Lung (tissue), 11 donors: ENCODE measurements at regions not wholly inside any gene's neighbourhood (a gene's known extent, or its start where the extent isn't known, plus 50 kb on each side); places are given as distances from the start of the nearest gene placed in this dataset.
"Not testable (repeated sequence)": the region's sequence is repeated elsewhere in the genome, so short reads cannot be mapped to it uniquely, and the experiment has no call there.

ENCODE experiments used
- ATAC-seq: fragments of 200-7000 bp; cut with Tn5 transposase; one replicate; pipeline ENCODE4 v1.9.1; 2020; ENCODE audit warnings: moderate number of reproducible peaks; ENCODE audit not compliant: insufficient read depth, low FRiP score
- DNase-seq, 3 donors: peaks; one replicate each; pipeline ENCODE4 v3.0.0-alpha.2; 2013 to 2017
- H3K27ac ChIP-seq, 2 donors: one replicate each; pipeline ENCODE4 v1.5.1; 2013; ENCODE audit warnings: mild to moderate bottlenecking in 2 of 2, moderate library complexity in 2 of 2, control low read depth in 1 of 2, inconsistent platforms in 1 of 2, low read depth in 1 of 2, low read length in 1 of 2
- H3K27me3 ChIP-seq, 3 donors: one replicate each; pipeline ENCODE4 v1.5.1; 2013; ENCODE audit warnings: low read length in 2 of 3; ENCODE audit not compliant: control insufficient read depth in 3 of 3, insufficient read depth in 3 of 3
- H3K36me3 ChIP-seq, 4 donors: one replicate each; pipeline ENCODE4 v1.5.1; 2013; ENCODE audit warnings: low read length in 4 of 4, mild to moderate bottlenecking in 1 of 4, moderate library complexity in 1 of 4; ENCODE audit not compliant: control insufficient read depth in 4 of 4, insufficient read depth in 4 of 4
- H3K4me1 ChIP-seq, 5 donors: one replicate each; pipeline ENCODE4 v1.5.1; 2013; ENCODE audit warnings: low read length in 5 of 5, mild to moderate bottlenecking in 2 of 5, moderate library complexity in 1 of 5; ENCODE audit not compliant: control insufficient read depth in 5 of 5, insufficient read depth in 5 of 5
- H3K4me3 ChIP-seq: one replicate; pipeline ENCODE4 v1.5.1; 2013; ENCODE audit warnings: mild to moderate bottlenecking, control low read depth, moderate library complexity
- H3K9ac ChIP-seq, 2 donors: one replicate each; pipeline ENCODE4 v1.5.1; 2013; ENCODE audit warnings: low read length in 2 of 2, control low read depth in 1 of 2; ENCODE audit not compliant: insufficient read depth in 1 of 2
- H3K9me3 ChIP-seq, 4 donors: one replicate each; pipeline ENCODE4 v1.5.1; 2013; ENCODE audit warnings: low read length in 3 of 4, mild to moderate bottlenecking in 1 of 4, moderate library complexity in 1 of 4; ENCODE audit not compliant: control insufficient read depth in 4 of 4, insufficient read depth in 3 of 4
- CTCF ChIP-seq: IDR thresholded peaks from 2 replicates; pipeline ENCODE4 v1.5.1; 2012; ENCODE audit warnings: mild to moderate bottlenecking; ENCODE audit errors: control extremely low read depth, extremely low read depth
- WGBS, 2 donors: extraction: QIAGEN DNeasy Blood & Tissue Kit; methylation state at CpG; one replicate each; pipeline ENCODE4 v1.1.7; 2013; 5-methylcytosine and 5-hydroxymethylcytosine counted together
- donor health status: control.
- donor health status: control.
- donor health status: Bipolar disorder and iron deficiency.
- donor health status: healthy.
- donor health status: DM: yes; HTN: yes; CAD: no.

DNA sequence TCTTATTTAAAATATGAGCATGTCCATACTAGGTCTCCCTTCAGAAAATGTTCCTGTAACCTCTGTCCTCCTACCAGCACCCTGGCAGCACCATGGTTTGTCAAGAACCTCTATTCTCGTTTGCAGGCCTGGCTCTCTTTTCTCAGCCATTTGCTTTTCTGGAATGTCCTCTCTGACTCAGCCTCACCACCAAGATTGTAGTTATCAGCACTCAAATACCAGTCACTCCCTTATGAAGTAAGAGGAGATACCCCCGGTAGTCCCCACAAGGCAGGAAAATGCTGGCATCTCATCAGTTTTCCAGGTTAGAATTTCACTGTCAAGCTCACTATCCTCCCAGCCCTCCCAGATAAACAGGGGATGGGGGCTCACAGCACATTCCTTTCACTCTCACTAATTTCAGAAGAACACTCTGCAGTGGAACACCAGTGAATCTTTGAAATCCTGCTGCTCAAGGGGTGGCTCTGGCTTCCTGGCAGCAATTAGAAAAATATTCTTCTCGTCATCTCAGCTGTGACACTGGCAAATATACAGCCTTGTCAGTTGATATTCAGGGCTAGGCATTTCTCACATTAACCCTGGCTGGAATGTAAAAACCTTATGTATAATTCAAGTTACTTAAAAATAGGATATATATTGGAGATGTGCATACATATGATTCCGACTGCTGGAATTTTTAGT, 129.2 kb downstream of the TBX18 start:
- Histone ChIP-seq H3K4me1 (no peaks in the 10 kb centered on the region), H3K9ac (no peak overlapping the region), H3K4me3 (no peak overlapping the region), H3K36me3 (no peaks in the 10 kb centered on the region), H3K27ac (no peak overlapping the region), H3K27me3 (no peaks in the 10 kb centered on the region), H3K9me3 (no peaks in the 10 kb centered on the region)
- no peak for TF ChIP-seq CTCF
- ATAC-seq (no peak), DNase-seq (no peak)
- WGBS, 2 donors = 58 to 71% methylated on average over 4 of the region's 4 CpGs

GRCh38 chr6:84633771-84634170, 130.6 kb downstream of the TBX18 start:
- no peak for TF ChIP-seq CTCF
- Histone ChIP-seq H3K36me3 (no peaks in the 10 kb centered on the region), H3K27me3 (no peaks in the 10 kb centered on the region), H3K4me1 (no peaks in the 10 kb centered on the region), H3K4me3 (no peak overlapping the region), H3K9ac (no peak overlapping the region), H3K9me3 (no peaks in the 10 kb centered on the region), H3K27ac (no peak overlapping the region)
- 86% methylated on average over 1 of the region's 1 CpG for WGBS, 2 donors
- no peak for ATAC-seq
- no peak for DNase-seq

- not testable (repeated sequence) for ATAC-seq, H3K9me3 ChIP-seq, H3K36me3 ChIP-seq, H3K4me3 ChIP-seq, H3K9ac ChIP-seq, H3K27ac ChIP-seq, H3K27me3 ChIP-seq, DNase-seq, H3K4me1 ChIP-seq
- WGBS, 2 donors = 90 to 91% methylated on average over 14 of the region's 14 CpGs
Observed at GRCh38 chr6:84626527-84626926, 137.9 kb downstream of the TBX18 start.

DNA sequence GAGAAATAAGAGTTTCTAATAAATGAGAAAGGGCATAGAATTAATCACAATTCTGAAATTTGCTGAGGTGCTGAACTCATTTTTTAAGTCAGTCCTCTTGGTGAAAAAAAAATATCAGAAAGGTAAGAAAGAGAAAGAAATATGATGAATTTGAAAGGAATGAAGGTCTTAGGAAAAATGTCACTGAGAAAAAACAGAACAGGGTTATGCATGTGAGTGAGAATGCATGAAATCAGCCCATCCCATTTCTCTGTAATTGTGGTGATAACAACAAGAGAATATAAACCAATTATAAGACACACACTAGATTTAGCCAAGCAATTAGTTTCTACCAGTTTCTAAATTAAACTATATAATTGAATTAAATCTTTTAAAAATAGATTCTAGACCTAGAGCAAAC, 138.9 kb downstream of the TBX18 start:
- TF ChIP-seq CTCF = no peak
- ATAC-seq (no peak), DNase-seq (no peak)
- H3K4me3 ChIP-seq = no peak overlapping the region
- no peaks in the 10 kb centered on the region for H3K36me3 ChIP-seq
- H3K27me3 ChIP-seq = no peaks in the 10 kb centered on the region
- no peak overlapping the region for H3K27ac ChIP-seq
- H3K4me1 ChIP-seq = no peaks in the 10 kb centered on the region
- no peak overlapping the region for H3K9ac ChIP-seq
- no peaks in the 10 kb centered on the region for H3K9me3 ChIP-seq
